H1 (cell line): ENCODE measurements at regions not wholly inside any gene's neighbourhood (a gene's known extent, or its start where the extent isn't known, plus 50 kb on each side); places are given as distances from the start of the nearest gene placed in this dataset.

Experiments
- ATF3 ChIP-seq: IDR thresholded peaks from 2 replicates; pipeline ENCODE4 v1.6.1; 2011; ENCODE audit warnings: low read depth, mild to moderate bottlenecking, low read length; ENCODE audit not compliant: insufficient read depth
- CTBP2 ChIP-seq: IDR thresholded peaks from 2 replicates; pipeline ENCODE4 v1.7.0; 2011; ENCODE audit warnings: borderline replicate concordance, mild to moderate bottlenecking, moderate library complexity, mixed read lengths, low read length; ENCODE audit not compliant: insufficient read depth, insufficient read length
- EGR1 ChIP-seq: IDR thresholded peaks from 2 replicates; pipeline ENCODE4 v1.6.1; 2011; ENCODE audit warnings: low read depth, low read length, borderline replicate concordance
- GABPA ChIP-seq: IDR thresholded peaks from 2 replicates; pipeline ENCODE4 v1.6.1; 2011; ENCODE audit warnings: mild to moderate bottlenecking, low read length, moderate library complexity, borderline replicate concordance; ENCODE audit not compliant: insufficient read depth
- MAFK ChIP-seq: IDR thresholded peaks from 2 replicates; pipeline ENCODE4 v1.6.1; 2012; ENCODE audit warnings: low read depth, mild to moderate bottlenecking, improper control_type of control experiment, low read length
- RFX5 ChIP-seq: IDR thresholded peaks from 2 replicates; pipeline ENCODE4 v1.6.1; 2011; ENCODE audit warnings: low read depth, low read length, improper control_type of control experiment, borderline replicate concordance
- RXRA ChIP-seq: IDR thresholded peaks from 2 replicates; pipeline ENCODE4 v1.6.1; 2011; ENCODE audit warnings: low read depth, mild to moderate bottlenecking, low read length, moderate library complexity; ENCODE audit not compliant: insufficient read depth
- SIRT6 ChIP-seq: IDR thresholded peaks from one replicate; pipeline ENCODE4 v1.7.1; 2012; ENCODE audit warnings: low read length, inconsistent platforms
- SIX5 ChIP-seq: IDR thresholded peaks from 2 replicates; pipeline ENCODE4 v1.6.1; 2011; ENCODE audit warnings: mild to moderate bottlenecking, low read depth, low read length
- SP1 ChIP-seq: IDR thresholded peaks from 2 replicates; pipeline ENCODE4 v1.6.1; 2011; ENCODE audit warnings: low read depth, low read length
- SP2 ChIP-seq: IDR thresholded peaks from 2 replicates; pipeline ENCODE4 v1.6.1; 2012; ENCODE audit warnings: mild to moderate bottlenecking, low read length, inconsistent platforms
- SRF ChIP-seq: IDR thresholded peaks from 2 replicates; pipeline ENCODE4 v1.6.1; 2011; ENCODE audit warnings: mild to moderate bottlenecking, low read depth, low read length, moderate library complexity
- TCF12 ChIP-seq: IDR thresholded peaks from 2 replicates; pipeline ENCODE4 v1.6.1; 2011; ENCODE audit warnings: low read depth, mild to moderate bottlenecking, low read length
- USF2 ChIP-seq: IDR thresholded peaks from 2 replicates; pipeline ENCODE4 v1.6.1; 2011; ENCODE audit warnings: low read length, improper control_type of control experiment
- YY1 ChIP-seq: IDR thresholded peaks from 2 replicates; pipeline ENCODE4 v1.6.1; 2011; ENCODE audit warnings: low read depth, mild to moderate bottlenecking, low read length

- TF ChIP-seq TCF12 = no peak
- no peak for TF ChIP-seq SIX5
- TF ChIP-seq SIRT6 = no peak
- TF ChIP-seq SP1 = no peak
- no peak for TF ChIP-seq YY1
- no peak for TF ChIP-seq SRF
- no peak for TF ChIP-seq MAFK
- no peak for TF ChIP-seq SP2
- no peak for TF ChIP-seq GABPA
- TF ChIP-seq USF2 = no peak
- TF ChIP-seq CTBP2 = no peak
- TF ChIP-seq RFX5 = no peak
- TF ChIP-seq EGR1 = no peak
- TF ChIP-seq RXRA = no peak
- TF ChIP-seq ATF3 = no peak
Observed at GRCh38 chrX:8897259-8897658, 96.1 kb upstream of the FAM9A start (continued).
